HCT116 (cell line): ENCODE measurements at regions not wholly inside any gene's neighbourhood (a gene's known extent, or its start where the extent isn't known, plus 50 kb on each side); places are given as distances from the start of the nearest gene placed in this dataset.
A peak's percentile ranks its signal among the peaks of the same experiment; 100 is the strongest.

Experiments
- ATAC-seq: fragments of 200-7000 bp; cut with Tn5 transposase; 2 replicates; pipeline ENCODE4 v1.9.1; 2020; ENCODE audit warnings: mild to moderate bottlenecking, moderate library complexity
- BruUV-seq: library from RNA; stranded (reverse); fragments of 400-500 nt; replicated peaks from 2 replicates; lab custom pipeline; 2021; lab: Mats Ljungman, UMichigan
- CTCF ChIA-PET: fragments of 300-600 bp; sonication (Branson Sonifier 250); formaldehyde crosslinking; loops from one replicate; lab custom pipeline; 2021; ENCODE audit warnings: antibody characterized with exemption; lab: Charles Lee
- POLR2A ChIA-PET: fragments of 300-600, 350-600 bp; sonication (Branson Sonifier 250); formaldehyde crosslinking; loops from one replicate; lab custom pipeline; 2021; ENCODE audit warnings: antibody characterized with exemption; lab: Charles Lee
- RAD21 ChIA-PET, 2 experiments: fragments of 300-600 bp; sonication (Branson Sonifier 250); formaldehyde crosslinking; loops; one replicate each; lab custom pipeline; 2023; ENCODE audit warnings: low total read pairs in 2 of 2; ENCODE audit not compliant: uncharacterized antibody in 2 of 2, unreplicated experiment in 2 of 2, low non-redundant PET in 1 of 2; lab: Charles Lee
- DNase-seq: peaks from one replicate; pipeline ENCODE4 v3.0.0-alpha.2; 2010; ENCODE audit warnings: low read depth, low spot score
- H2AFZ ChIP-seq: fragments of 200-600 bp; shearing (Covaris generic), sonication (generic); 2 replicates; pipeline ENCODE4 v1.6.1; 2017; ENCODE audit warnings: low read depth, mixed run types, mixed read lengths, antibody characterized with exemption, low read length; ENCODE audit not compliant: poor library complexity, severe bottlenecking
- H3K27ac ChIP-seq: 2 replicates; pipeline ENCODE4 v1.5.1; 2012; ENCODE audit warnings: low read depth, low read length
- H3K27me3 ChIP-seq: fragments of 200-600 bp; sonication (generic); 2 replicates; pipeline ENCODE4 v1.6.1; 2016; ENCODE audit warnings: mixed run types, low read length, mixed read lengths; ENCODE audit not compliant: insufficient read depth
- H3K36me3 ChIP-seq, 2 experiments: fragments of 200-500 bp in 1 of 2; fragments of 200-600 bp in 1 of 2; sonication (Bioruptor generic) in 1 of 2; sonication (generic) in 1 of 2; 2 replicates each; pipeline versions ENCODE4 v1.5.1 to v1.6.1; 2014 to 2016; ENCODE audit warnings: low read length in 2 of 2, inconsistent platforms in 1 of 2, mixed read lengths in 1 of 2, mixed run types in 1 of 2; ENCODE audit not compliant: insufficient read depth in 2 of 2, control insufficient read depth in 1 of 2
- H3K4me1 ChIP-seq, 2 experiments: fragments of 200-600 bp in 1 of 2; sonication (generic) in 1 of 2; 2 replicates each; pipeline versions ENCODE4 v1.5.1 to v1.6.1; 2012 to 2017; ENCODE audit warnings: low read length in 2 of 2, inconsistent platforms in 1 of 2, mild to moderate bottlenecking in 1 of 2, mixed read lengths in 1 of 2, mixed run types in 1 of 2, moderate library complexity in 1 of 2; ENCODE audit not compliant: insufficient read depth in 2 of 2, control insufficient read depth in 1 of 2
- H3K4me2 ChIP-seq: fragments of 200-600 bp; sonication (generic); 2 replicates; pipeline ENCODE4 v1.6.1; 2017; ENCODE audit warnings: mixed run types, low read length, mixed read lengths
- H3K4me3 ChIP-seq, 2 experiments: fragments of 200-600 bp in 1 of 2; sonication (generic) in 1 of 2; replicated peaks in 1 of 2; 2 replicates each; pipeline ENCODE4 v1.5.1; 2011 to 2016; ENCODE audit warnings: low read length in 2 of 2, control low read depth in 1 of 2, low read depth in 1 of 2, mild to moderate bottlenecking in 1 of 2, mixed read lengths in 1 of 2, mixed run types in 1 of 2
- H3K79me2 ChIP-seq: fragments of 200-600 bp; sonication (generic); 2 replicates; pipeline ENCODE4 v1.6.1; 2017; ENCODE audit warnings: mild to moderate bottlenecking, mixed run types, low read length, moderate library complexity, mixed read lengths; ENCODE audit not compliant: insufficient read depth
- H3K9ac ChIP-seq: fragments of 200-600 bp; sonication (generic); 2 replicates; pipeline ENCODE4 v1.6.1; 2016; ENCODE audit warnings: low read length, mixed read lengths
- H3K9me2 ChIP-seq: fragments of 200-600 bp; sonication (generic), shearing (Covaris generic); 2 replicates; pipeline ENCODE4 v1.6.1; 2017; ENCODE audit warnings: mixed run types, mild to moderate bottlenecking, moderate library complexity; ENCODE audit not compliant: insufficient read depth
- H3K9me3 ChIP-seq, 2 experiments: fragments of 200-500 bp in 1 of 2; fragments of 200-600 bp in 1 of 2; sonication (Bioruptor generic) in 1 of 2; sonication (generic) in 1 of 2; 2 replicates each; pipeline ENCODE4 v1.6.1; 2014 to 2017; ENCODE audit warnings: low read length in 2 of 2, mixed read lengths in 2 of 2, inconsistent platforms in 1 of 2, low read depth in 1 of 2, mild to moderate bottlenecking in 1 of 2, mixed run types in 1 of 2, moderate library complexity in 1 of 2; ENCODE audit not compliant: control insufficient read depth in 1 of 2, insufficient read depth in 1 of 2
- H4K20me1 ChIP-seq: fragments of 200-600 bp; sonication (generic), shearing (Covaris generic); 2 replicates; pipeline ENCODE4 v1.6.1; 2017; ENCODE audit warnings: mixed run types, mild to moderate bottlenecking, moderate library complexity; ENCODE audit not compliant: insufficient read depth
- CBX3 ChIP-seq: IDR thresholded peaks from 2 replicates; pipeline ENCODE4 v1.6.1; 2012; ENCODE audit warnings: low read depth
- CEBPB ChIP-seq: IDR thresholded peaks from 2 replicates; pipeline ENCODE4 v1.6.1; 2012; ENCODE audit warnings: low read depth
- EGR1 ChIP-seq: IDR thresholded peaks from 2 replicates; pipeline ENCODE4 v1.6.1; 2012; ENCODE audit warnings: low read depth
- EZH2 ChIP-seq: fragments of 200-600 bp; sonication (generic); IDR thresholded peaks from 2 replicates; pipeline ENCODE4 v1.6.1; 2017; ENCODE audit warnings: antibody characterized with exemption, mixed run types
- FOSL1 ChIP-seq: IDR thresholded peaks from 2 replicates; pipeline ENCODE4 v1.6.1; 2012; ENCODE audit warnings: low read depth
- JUND ChIP-seq: IDR thresholded peaks from 2 replicates; pipeline ENCODE4 v1.6.1; 2012
- POLR2A ChIP-seq: IDR thresholded peaks from 2 replicates; pipeline ENCODE4 v1.7.0; 2011; ENCODE audit warnings: borderline replicate concordance; ENCODE audit not compliant: insufficient read depth, insufficient read length; ENCODE audit errors: extremely low read depth
- POLR2AphosphoS5 ChIP-seq: IDR thresholded peaks from 2 replicates; pipeline ENCODE4 v1.6.1; 2011; ENCODE audit warnings: mild to moderate bottlenecking, low read depth, low read length, moderate library complexity
- RAD21 ChIP-seq: IDR thresholded peaks from 2 replicates; pipeline ENCODE4 v1.6.1; 2012; ENCODE audit warnings: low read depth, mild to moderate bottlenecking
- SIN3A ChIP-seq: IDR thresholded peaks from 2 replicates; pipeline ENCODE4 v1.6.1; 2012; ENCODE audit warnings: low read depth
- SP1 ChIP-seq: IDR thresholded peaks from 2 replicates; pipeline ENCODE4 v1.6.1; 2012; ENCODE audit warnings: low read depth
- TCF7L2 ChIP-seq: IDR thresholded peaks from 2 replicates; pipeline ENCODE4 v1.7.0; 2011; ENCODE audit warnings: borderline replicate concordance, inconsistent platforms; ENCODE audit not compliant: insufficient read depth, insufficient read length; ENCODE audit errors: extremely low read depth
- YY1 ChIP-seq: IDR thresholded peaks from 2 replicates; pipeline ENCODE4 v1.6.1; 2011; ENCODE audit warnings: low read length, low read depth, moderate library complexity, mild to moderate bottlenecking; ENCODE audit not compliant: insufficient replicate concordance; ENCODE audit errors: extremely low read depth
- ZFX ChIP-seq: fragments of 450-650 bp; IDR thresholded peaks from 2 replicates; pipeline ENCODE4 v1.6.1; 2017
- ZNF274 ChIP-seq: fragments of 200-500 bp; sonication (Bioruptor generic); IDR thresholded peaks from 2 replicates; pipeline ENCODE4 v1.6.1; 2014; ENCODE audit warnings: mild to moderate bottlenecking, low read depth, low read length, inconsistent platforms
- intact Hi-C: fragments of 100-400 bp; cut with micrococcal nuclease; formaldehyde crosslinking; loops from 2 replicates; pipeline ENCODE4 v1.10.0; 2022
- TF ChIP-seq, protein P1 (sequence below): IDR thresholded peaks from 2 replicates; pipeline ENCODE4 v1.6.1; 2011; ENCODE audit warnings: mild to moderate bottlenecking, low read length, moderate library complexity; ENCODE audit not compliant: insufficient replicate concordance; ENCODE audit errors: extremely low read depth
- TF ChIP-seq, protein P2 (sequence below): IDR thresholded peaks from 2 replicates; pipeline ENCODE4 v1.6.1; 2012

DNA sequence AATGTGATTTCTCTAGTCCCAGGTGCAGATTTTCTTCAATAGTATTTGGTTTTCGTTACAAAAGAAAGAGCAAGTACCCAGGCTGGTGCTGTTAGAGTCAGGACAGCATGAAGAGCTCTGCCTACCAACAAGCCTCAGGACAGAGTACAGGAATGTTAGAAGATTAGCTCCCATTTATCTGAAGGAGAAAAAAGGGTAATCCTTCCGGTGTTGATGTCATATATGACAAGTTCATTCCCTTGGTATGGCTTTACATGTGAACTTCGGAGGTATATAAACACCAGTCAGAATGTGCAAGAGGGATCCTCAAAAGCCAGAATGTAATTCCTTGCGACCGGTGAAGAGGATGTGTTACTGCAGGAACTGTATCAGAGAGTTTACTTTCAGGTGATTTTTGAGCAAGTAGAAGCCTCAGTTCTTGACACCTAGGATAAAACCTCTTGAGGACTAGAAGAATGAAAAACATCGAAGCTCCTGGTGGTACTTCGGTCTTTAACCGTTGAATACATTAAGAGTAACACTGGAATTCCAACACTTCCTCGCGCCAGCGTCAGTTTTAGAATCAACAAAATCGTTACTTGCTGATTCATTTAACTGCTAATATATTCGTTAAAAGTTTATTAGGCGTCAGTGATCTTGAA lies 194.2 kb upstream of the ZNF184 start:
- ChIA-PET CTCF (no interaction called here), POLR2A (no interaction called here), RAD21 (no interaction called here)
- ATAC-seq (no peak), DNase-seq (no peak)
- Histone ChIP-seq H3K4me1 (peaks cover 14 to 49% of the 10 kb centered on the region in 2 experiments; a peak in 3 of 4 replicates), H3K9me2 (no peaks in the 10 kb centered on the region), H2AFZ (no peak overlapping the region), H3K4me2 (no peak overlapping the region), H3K4me3 (no peak overlapping the region), H3K79me2 (no peaks in the 10 kb centered on the region), H4K20me1 (no peaks in the 10 kb centered on the region), H3K9me3 (no peaks in the 10 kb centered on the region), H3K36me3 (no peaks in the 10 kb centered on the region), H3K27me3 (no peaks in the 10 kb centered on the region), H3K9ac (no peak overlapping the region), H3K27ac (no peak overlapping the region)
- intact Hi-C loops, result no loop called here
- TF ChIP-seq EZH2 (no peak), POLR2AphosphoS5 (no peak), POLR2A (no peak), SP1 (no peak), CEBPB (no peak), YY1 (no peak)
- BruUV-seq, result no TSS peak

DNA sequence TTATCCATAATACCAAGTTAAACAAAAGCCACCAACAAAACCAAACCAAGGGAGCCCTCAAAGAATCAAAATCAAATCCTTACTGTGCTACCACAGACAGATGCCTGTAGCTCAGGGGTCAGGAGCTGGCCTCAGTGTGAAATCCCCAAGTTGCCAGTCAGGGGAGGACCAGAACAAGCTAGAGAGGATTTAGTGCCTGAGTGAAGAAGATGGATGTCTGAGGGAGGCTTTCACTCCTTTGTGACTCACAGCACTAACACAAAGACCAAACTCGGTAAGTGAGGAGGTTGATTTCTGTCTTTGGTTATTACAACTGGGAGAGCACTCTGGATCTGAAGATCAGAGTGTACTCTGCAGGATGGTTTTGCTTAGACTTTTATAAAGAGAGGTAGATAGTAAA lies 189.9 kb upstream of the ZNF184 start:
- RAD21 ChIA-PET, result no interaction called here
- H2AFZ ChIP-seq, result peak overlapping the region; percentile 87
- TF ChIP-seq JUND, result no peak
- no peak for TF ChIP-seq FOSL1
- no peak for TF ChIP-seq POLR2A
- TF ChIP-seq, protein P1, sequence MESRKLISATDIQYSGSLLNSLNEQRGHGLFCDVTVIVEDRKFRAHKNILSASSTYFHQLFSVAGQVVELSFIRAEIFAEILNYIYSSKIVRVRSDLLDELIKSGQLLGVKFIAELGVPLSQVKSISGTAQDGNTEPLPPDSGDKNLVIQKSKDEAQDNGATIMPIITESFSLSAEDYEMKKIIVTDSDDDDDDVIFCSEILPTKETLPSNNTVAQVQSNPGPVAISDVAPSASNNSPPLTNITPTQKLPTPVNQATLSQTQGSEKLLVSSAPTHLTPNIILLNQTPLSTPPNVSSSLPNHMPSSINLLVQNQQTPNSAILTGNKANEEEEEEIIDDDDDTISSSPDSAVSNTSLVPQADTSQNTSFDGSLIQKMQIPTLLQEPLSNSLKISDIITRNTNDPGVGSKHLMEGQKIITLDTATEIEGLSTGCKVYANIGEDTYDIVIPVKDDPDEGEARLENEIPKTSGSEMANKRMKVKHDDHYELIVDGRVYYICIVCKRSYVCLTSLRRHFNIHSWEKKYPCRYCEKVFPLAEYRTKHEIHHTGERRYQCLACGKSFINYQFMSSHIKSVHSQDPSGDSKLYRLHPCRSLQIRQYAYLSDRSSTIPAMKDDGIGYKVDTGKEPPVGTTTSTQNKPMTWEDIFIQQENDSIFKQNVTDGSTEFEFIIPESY, result no peak
- TF ChIP-seq ZNF274, result no peak
- TF ChIP-seq CEBPB, result no peak
- TF ChIP-seq EGR1, result no peak
- no peak for TF ChIP-seq SIN3A
- TF ChIP-seq, protein P2, sequence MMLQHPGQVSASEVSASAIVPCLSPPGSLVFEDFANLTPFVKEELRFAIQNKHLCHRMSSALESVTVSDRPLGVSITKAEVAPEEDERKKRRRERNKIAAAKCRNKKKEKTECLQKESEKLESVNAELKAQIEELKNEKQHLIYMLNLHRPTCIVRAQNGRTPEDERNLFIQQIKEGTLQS, result no peak
- TF ChIP-seq EZH2, result no peak
- TF ChIP-seq TCF7L2, result no peak
- TF ChIP-seq CBX3, result no peak
- TF ChIP-seq ZFX, result no peak
- no peak for TF ChIP-seq RAD21
- no peak overlapping the region for H3K9ac ChIP-seq
- H3K9me2 ChIP-seq, result no peaks in the 10 kb centered on the region
- no peak overlapping the region for H3K27ac ChIP-seq
- H3K4me3 ChIP-seq, result no peak overlapping the region
- no peaks in the 10 kb centered on the region for H3K27me3 ChIP-seq
- no peaks in the 10 kb centered on the region for H4K20me1 ChIP-seq
- no peak overlapping the region for H3K4me2 ChIP-seq
- CTCF ChIA-PET, result no interaction called here
- H3K4me1 ChIP-seq, result peaks cover 3 to 19% of the 10 kb centered on the region in 2 experiments; a peak in 3 of 4 replicates
- POLR2A ChIA-PET, result no interaction called here
- no peaks in the 10 kb centered on the region for H3K9me3 ChIP-seq
- peak; percentile 46 for ATAC-seq
- no TSS peak for BruUV-seq
- intact Hi-C loops, result no loop called here
- no peaks in the 10 kb centered on the region for H3K79me2 ChIP-seq
- H3K36me3 ChIP-seq, result no peaks in the 10 kb centered on the region
- no peak for DNase-seq
